ENCODE measurements at regions not wholly inside any gene's neighbourhood (a gene's known extent, or its start where the extent isn't known, plus 50 kb on each side); places are given as distances from the start of the nearest gene placed in this dataset.

GRCh38 chr12:103166949-103167348, 209.5 kb downstream of the ASCL1 start:
- TF ChIP-seq, protein P1, sequence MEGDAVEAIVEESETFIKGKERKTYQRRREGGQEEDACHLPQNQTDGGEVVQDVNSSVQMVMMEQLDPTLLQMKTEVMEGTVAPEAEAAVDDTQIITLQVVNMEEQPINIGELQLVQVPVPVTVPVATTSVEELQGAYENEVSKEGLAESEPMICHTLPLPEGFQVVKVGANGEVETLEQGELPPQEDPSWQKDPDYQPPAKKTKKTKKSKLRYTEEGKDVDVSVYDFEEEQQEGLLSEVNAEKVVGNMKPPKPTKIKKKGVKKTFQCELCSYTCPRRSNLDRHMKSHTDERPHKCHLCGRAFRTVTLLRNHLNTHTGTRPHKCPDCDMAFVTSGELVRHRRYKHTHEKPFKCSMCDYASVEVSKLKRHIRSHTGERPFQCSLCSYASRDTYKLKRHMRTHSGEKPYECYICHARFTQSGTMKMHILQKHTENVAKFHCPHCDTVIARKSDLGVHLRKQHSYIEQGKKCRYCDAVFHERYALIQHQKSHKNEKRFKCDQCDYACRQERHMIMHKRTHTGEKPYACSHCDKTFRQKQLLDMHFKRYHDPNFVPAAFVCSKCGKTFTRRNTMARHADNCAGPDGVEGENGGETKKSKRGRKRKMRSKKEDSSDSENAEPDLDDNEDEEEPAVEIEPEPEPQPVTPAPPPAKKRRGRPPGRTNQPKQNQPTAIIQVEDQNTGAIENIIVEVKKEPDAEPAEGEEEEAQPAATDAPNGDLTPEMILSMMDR (IDR thresholded peaks at IDR 0.05) = no peak
- TF ChIP-seq POLR2A (IDR thresholded peaks at IDR 0.05) = no peak

All from lower leg skin (tissue), 3 donors.